ENCODE measurements at regions not wholly inside any gene's neighbourhood (a gene's known extent, or its start where the extent isn't known, plus 50 kb on each side); places are given as distances from the start of the nearest gene placed in this dataset.

- no peak overlapping the region for H3K27ac ChIP-seq
- no peak for TF ChIP-seq CTCF (conservative IDR thresholded peaks at IDR 0.05)
These were observed 416.8 kb downstream of the NR2F2 start for GRCh38 chr15:96747291-96747690.

GRCh38 chr15:96750361-96750760, 419.9 kb downstream of the NR2F2 start:
- H3K27ac ChIP-seq = no peak overlapping the region
- no peak for TF ChIP-seq CTCF (conservative IDR thresholded peaks at IDR 0.05)

GRCh38 chr15:96756146-96756545, 425.6 kb downstream of the NR2F2 start:
- H3K27ac ChIP-seq = no peak overlapping the region
- no peak for TF ChIP-seq CTCF (conservative IDR thresholded peaks at IDR 0.05)

GRCh38 chr15:96756656-96757055, 426.2 kb downstream of the NR2F2 start:
- TF ChIP-seq CTCF (conservative IDR thresholded peaks at IDR 0.05) = no peak
- no peak overlapping the region for H3K27ac ChIP-seq

GRCh38 chr15:96762566-96762965, 432.1 kb downstream of the NR2F2 start:
- no peak for TF ChIP-seq CTCF (conservative IDR thresholded peaks at IDR 0.05)
- no peak overlapping the region for H3K27ac ChIP-seq

GRCh38 chr15:96764501-96764900, 434.0 kb downstream of the NR2F2 start:
- TF ChIP-seq CTCF (conservative IDR thresholded peaks at IDR 0.05) = no peak
- H3K27ac ChIP-seq = no peak overlapping the region

- no peak overlapping the region for H3K27ac ChIP-seq
- no peak for TF ChIP-seq CTCF (conservative IDR thresholded peaks at IDR 0.05)
These were observed 434.4 kb downstream of the NR2F2 start for GRCh38 chr15:96764946-96765345.

GRCh38 chr15:96766366-96766765, 435.9 kb downstream of the NR2F2 start:
- H3K27ac ChIP-seq = no peak overlapping the region
- TF ChIP-seq CTCF (conservative IDR thresholded peaks at IDR 0.05) = no peak
